ENCODE measurements at regions not wholly inside any gene's neighbourhood (a gene's known extent, or its start where the extent isn't known, plus 50 kb on each side); places are given as distances from the start of the nearest gene placed in this dataset.

DNA sequence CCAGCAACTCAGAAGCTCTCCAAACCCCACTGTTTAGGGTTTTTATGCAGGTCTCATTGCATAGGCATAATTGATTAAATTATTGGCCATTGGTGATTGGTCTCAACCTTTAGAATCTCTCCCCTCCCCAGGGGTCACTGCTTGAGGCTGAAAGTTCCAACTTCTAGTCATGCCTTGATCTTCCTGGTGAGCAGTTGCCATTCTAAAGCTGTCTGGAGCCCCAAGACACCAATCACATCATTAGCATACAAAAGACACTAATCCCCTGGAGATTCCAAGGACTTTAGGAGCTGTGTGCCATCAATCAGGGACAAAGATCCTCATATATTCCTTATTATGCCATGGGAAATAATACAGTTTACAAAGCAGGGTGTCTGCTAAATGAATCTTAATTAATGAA lies 863.4 kb upstream of the KLHL29 start:
- no peak for DNase-seq

DNA sequence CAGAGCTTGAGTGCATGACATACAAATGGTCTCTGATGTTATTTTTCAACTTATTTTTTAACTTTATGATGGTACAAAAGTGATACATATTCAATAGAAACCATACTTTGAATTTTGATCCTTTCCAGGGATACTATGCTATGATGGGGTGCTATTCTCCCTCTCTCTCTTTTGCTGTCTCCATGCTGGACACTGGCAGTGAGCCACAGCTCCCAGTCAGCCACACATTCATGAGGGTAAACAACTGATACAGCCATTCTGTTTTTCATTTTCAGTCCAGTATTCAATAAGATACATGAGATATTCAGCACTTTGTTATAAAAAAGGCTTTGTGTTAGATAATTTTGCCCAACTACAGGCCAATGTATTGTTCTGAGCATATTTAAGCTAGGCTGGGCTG lies 859.3 kb upstream of the KLHL29 start:
- no peak for DNase-seq

DNA sequence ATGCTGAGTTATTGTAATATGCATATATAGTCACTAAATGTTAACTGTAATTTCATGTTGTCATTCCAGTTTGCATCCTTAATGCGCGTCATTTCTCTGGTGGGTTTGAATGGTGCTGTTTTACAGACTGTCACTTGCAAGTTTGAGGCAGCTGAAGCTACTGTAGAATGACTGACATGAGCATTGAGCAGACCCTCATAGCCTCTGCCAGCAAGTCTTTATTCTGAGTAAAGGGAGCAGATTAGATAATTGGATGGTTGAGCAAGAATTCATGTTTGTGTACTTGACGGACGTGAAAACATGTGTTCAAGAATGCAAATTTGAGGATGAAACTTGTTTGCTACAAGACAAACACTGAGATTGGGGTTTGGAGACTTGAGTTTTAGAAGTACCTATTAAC lies 854.8 kb upstream of the KLHL29 start:
- no peak for DNase-seq

DNA sequence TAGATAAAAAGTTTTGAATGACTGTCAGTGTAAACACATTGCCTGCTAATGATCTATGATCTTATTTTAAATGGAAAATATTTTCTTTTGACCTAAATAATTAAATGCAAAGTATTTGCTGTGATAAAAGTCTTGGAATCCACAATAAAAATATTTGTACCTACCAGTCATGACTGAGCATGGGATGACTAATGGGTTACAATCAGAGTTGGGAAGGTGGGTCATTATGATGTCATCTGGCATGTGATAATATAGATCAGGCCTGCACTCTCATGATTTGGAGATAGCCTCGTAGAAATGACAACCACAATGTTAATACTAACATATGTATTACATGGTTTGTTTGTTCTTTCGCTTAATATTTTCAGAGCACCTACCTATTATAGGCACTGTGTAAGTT lies 848.8 kb upstream of the KLHL29 start:
- DNase-seq, result no peak

DNA sequence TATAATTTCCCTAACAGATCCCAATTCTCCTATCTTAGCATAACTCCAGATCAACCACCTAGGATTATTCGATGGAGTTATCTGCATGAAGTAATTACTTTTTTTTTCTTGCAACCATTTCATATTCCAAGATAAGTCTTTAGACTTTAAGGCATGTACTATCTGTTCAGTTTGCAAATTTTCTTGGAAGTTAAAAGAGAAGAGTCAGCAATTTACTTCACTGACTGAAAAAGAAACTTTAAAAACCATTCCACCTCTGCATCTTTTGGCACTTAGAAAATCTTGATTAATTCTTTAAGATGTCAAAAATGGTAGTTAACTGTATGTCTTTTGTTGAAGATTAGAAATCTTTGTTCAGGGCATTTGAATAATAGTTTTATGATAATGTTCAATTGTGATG lies 830.5 kb upstream of the KLHL29 start:
- DNase-seq, result no peak

DNA sequence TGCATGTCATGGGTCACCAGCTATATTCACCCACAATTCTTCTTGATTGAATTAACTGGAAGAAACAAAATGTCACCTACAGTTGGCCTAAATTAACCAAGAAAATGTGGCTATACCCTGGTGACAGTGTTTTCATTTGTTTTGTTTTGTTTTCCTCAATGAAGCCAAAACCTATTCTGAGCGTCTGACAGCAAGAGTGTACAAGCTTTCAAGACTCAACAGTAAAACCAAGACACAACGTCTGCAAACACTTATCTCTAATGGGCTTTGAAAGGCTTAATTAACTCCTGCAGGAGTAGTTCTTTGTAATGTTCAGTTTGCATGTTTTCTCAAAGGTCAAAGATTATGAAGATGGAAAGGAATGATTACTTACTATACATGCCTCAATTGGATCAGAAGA lies 827.6 kb upstream of the KLHL29 start:
- no peak for DNase-seq

DNA sequence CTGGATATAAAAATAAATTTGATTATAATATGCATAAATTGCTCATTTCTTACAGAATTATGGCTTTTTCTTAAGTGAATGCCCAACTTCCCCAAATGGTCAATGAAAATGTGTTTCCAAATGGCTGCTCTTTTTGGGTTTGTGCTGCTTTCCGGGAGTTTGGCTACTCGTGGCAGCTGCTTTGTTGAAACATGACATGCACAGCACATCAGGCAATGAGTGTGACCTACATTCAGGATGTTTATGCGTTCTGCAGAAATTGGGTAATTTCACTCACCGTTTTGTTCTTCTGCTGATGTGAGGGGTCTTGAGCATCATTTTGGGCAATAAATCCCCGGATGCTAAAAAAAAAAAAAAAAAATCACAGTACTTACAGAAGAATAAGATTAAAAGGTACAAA lies 825.0 kb upstream of the KLHL29 start:
- no peak for DNase-seq

DNA sequence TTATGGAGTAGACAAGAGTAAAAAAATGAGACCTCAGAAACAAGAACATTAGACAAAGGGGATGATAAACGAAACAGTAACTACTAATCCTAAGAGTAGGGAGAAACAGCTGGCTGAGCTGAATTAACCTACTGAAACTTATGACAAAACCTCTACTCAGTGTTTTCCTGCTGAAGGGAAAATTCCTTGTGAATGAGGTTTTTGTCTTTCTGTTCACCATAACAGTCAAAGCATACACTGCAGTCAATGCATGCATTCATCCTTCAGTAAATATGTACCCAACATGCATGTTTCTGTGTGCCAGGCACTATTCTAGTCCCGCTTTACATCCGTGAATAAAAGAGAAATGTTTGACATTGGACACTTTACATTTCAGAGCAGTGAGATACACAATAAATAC lies 805.6 kb upstream of the KLHL29 start:
- DNase-seq, result no peak

DNA sequence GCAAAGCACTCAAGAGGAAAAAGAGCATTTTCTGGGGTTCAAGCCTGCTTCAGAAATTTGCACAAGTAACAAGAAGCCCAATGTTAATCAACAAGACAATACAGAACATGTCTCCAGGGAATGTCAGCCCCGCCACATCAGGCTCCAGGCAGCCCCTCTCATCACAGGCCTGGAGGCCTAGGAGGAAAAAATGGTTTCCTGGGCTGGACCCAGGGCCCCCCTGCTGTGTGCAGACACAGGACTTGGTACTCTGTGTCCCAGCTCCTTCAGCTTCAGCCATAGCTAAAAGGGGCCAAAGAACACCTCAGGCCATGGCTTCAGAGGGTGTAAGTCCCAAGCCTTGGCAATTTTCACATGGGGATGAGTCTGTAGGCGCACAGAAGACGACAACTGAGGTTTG lies 802.9 kb upstream of the KLHL29 start:
- no peak for DNase-seq

DNA sequence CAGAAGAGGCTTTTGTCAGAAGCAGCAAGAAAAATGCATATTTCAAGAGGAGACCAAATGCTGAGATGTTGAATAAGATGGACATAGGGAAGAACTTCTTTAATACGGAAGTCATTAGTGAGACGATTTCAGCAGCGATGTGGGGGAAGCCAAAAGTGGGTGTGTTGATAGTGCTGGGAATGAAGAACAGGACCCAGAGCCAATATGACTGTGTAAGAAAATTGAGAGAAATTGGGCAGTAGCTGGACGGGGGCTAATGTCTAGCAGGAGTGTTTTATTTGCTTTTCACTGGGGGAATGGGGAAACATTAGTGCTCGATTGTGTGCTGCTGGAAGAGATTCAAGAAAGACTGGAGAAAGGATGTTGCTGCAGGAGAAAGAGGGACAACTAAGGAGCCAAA lies 788.7 kb upstream of the KLHL29 start:
- no peak for DNase-seq

DNA sequence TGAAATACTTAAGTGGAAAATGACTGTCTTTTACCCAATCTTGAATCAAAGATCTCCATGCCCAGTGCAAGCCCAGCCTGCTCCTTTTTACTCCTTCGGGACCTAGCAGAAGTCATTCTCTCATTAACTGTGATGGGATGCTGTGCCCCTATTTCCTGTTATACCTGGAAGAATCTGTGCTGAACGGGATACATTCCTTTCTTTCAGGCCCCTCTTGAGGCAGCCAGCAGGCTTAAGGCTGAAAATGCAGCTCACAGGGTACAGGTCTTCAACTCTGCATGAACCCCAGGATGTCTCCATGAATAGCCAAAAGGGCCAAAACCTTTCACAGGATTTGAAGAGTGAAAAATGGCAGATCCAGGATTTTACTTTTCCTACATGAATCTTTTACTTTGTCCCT lies 784.8 kb upstream of the KLHL29 start:
- DNase-seq, result no peak

DNA sequence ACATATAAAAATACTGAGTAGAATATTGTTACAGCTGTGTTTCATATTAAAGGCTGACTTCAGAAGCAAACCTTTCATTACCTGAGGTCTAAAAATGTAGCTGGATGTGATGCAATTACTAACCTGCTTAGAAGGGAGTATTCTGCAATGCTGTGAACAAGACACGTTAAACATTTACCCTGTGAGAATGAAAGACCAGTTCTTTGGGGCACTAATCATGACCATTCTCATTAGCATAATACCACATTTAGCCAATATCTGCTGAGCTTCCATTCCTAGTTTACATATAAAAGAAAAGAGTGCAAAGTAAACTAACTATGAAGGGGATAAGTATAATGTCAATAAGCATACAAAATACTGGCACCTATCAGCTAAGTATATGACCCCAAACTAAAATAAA lies 784.0 kb upstream of the KLHL29 start:
- no peak for DNase-seq

DNA sequence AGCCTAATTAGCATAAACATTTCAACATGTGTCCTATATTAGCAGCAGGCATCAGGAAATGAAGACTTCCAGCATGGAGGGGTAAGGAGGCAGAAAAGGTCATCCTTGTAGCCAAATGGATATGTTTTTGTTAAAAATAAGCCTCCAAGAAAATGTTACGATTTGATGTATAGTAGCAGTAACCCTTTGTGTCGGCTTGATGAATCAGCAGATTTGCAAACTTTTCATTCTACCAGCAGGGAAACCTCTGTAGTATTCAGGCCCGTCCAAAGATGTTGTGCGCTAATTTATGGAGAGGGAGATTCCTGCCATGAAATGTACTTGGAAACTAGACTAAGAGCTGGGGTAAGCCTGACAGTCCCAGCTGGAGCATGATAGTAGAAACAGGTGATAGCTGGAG lies 780.8 kb upstream of the KLHL29 start:
- no peak for DNase-seq

DNA sequence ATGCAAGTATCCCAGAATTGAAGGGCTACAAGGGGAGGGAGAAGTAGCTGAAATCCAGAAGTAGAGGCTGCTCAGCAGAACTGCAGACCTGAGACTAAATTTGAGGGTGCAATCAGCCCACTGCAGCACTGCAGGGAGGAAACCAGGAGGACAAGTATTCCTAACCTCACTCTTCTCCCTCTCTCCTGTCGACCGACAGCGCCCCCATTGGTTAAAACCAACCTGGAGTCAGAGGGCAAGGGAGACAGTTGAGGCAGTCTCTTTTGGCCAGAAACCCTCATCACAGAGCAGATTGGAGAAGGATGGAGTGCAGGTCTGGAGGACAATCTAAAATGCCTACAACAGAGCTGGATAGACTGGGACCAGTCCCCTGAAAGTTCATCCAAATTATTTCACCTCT lies 768.9 kb upstream of the KLHL29 start:
- no peak for DNase-seq

DNA sequence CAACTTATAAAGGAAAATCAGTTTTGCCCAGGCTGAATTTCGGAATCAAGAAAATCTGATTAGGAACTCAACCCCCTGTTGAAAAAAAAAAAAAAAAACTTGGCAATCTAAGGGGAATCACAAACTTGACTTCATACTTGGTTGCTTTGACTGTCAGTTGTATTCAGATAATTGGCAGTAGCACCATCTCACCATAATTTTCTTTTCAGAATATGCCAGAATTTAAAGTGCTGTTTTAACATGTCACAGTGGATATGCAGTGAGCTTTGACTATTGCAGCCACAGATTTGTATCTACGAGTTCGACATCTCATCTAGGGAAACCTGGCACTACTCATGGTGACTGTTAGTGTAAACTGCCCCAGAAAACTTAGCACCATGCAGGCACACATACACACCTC lies 761.4 kb upstream of the KLHL29 start:
- no peak for DNase-seq

DNA sequence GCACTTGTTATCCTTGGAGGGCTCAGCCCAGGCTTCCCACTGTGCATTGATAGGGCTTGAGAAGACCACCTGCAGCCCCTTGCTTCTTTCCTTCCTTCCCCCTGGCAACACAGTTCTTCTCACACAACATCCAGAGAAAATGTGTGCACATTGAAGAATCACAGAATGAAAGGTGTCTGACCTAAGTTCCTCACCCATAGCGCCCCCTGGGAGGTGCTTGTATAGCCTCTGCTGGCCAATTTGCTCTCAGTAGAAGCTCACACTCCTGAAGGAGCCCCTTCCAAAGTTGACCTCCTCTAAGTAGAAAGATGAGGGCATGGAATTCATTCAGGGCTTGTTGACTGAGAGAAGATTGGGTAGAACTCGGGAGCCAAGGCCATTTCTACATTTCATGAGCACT lies 758.4 kb upstream of the KLHL29 start:
- DNase-seq, result no peak

DNA sequence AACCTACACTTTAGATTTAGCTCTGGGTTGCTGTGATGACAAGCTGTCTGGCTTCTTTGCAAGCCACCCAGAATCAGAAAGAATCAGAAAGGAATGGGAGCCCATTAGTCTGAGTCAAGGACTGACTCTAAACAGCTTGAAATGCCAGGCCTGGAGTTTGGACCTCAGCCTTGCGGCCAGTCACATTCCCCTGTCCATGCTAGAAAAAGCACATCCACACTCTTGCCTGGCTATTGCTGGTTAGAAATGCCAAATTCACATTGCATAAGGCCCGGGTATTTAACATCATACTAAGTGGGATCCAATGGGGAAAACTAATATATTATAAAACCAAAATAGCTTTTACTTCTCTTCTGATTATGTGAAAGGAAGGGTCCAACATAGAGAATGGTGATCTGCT lies 756.8 kb upstream of the KLHL29 start:
- no peak for DNase-seq

DNA sequence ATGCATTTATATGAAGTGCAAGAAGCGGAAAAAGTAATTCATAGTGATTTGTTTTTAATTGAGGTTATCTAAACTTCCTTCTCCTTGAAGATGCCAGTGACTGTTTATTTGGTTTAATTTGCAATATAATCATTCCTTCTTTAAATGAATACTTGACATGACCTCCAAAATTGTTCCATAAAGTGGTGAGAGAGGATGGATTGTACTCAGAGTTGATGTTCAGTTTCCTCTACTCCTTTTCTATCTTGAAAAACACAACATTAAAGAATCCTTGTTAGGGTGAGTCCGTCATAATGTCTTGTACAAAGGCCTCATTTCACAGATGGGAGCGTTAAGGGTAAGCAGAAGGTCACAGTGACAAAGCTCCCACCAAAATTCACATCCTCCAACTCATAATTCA lies 756.1 kb upstream of the KLHL29 start:
- no peak for DNase-seq

DNA sequence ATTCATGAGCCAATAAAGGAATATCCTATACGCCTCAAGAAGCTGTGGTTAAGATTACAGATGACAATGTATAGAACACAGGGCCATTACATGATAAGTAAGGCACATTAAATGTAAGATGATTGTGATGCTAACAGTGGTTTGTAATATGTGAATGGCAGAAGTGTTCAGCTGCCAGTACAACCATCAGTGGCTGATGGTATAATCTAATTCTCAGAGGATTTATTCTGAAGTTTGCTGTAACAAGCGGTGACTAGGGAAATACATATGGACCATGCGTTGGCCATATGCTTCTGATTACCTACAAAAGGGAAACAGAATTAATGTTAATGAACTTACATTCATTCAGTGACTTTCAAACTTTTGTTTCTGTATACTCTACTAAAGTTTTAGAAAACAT lies 750.8 kb upstream of the KLHL29 start:
- DNase-seq, result no peak

DNA sequence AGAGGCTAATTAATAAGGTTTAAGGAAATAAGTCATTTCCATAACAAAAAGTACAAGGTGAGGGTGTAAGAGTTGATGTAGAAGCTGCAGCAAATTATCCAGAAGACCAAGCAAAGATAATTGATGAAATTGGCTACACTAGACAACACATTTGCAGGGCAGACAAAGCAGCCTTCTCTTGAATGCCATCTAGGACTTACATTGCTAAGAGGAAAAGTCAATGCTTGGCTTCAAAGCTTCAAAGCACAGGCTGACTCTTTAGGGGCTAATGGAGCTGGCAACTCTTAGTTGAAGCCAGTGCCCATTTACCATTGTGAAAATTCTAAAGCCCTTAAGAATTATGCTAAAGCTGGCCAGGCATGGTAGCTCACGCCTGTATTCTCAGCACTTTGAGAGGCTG lies 728.6 kb upstream of the KLHL29 start:
- DNase-seq, result no peak

DNA sequence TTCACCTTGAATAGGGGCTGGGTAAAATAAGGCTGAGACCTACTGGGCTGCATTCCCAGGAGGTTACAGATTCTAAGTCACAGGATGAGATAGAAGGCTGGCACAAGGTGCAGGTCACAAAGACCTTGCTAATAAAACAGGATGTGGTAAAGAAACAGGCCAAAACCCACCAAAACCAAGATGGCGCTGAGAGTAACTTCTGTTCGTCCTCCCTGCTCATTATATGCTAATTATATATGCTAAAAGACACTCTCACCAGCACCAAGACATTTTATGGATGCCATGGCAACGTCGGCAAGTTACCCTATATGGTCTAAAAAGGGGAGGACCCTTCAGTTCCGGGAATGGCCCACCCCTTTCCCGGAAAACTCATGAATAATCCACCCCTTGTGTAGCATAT lies 711.5 kb upstream of the KLHL29 start:
- DNase-seq, result no peak

DNA sequence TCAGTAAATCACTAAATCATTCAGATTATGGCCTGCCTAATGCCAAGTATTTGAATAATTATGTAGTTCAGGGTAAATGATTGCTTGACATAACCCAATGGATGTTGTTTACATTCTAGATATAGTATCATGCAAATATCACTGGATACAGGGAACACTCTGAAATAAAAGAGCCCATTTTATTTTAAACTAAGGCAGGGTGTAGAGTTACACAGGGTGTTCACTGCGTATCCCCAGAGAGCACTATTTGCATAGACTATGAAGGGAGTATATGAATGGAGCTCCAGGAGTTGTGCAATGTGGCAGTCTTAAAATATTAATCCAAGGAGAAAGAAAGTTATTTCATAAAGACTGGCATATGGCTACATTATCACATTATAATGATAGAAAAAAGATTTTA lies 701.1 kb upstream of the KLHL29 start:
- DNase-seq, result no peak

DNA sequence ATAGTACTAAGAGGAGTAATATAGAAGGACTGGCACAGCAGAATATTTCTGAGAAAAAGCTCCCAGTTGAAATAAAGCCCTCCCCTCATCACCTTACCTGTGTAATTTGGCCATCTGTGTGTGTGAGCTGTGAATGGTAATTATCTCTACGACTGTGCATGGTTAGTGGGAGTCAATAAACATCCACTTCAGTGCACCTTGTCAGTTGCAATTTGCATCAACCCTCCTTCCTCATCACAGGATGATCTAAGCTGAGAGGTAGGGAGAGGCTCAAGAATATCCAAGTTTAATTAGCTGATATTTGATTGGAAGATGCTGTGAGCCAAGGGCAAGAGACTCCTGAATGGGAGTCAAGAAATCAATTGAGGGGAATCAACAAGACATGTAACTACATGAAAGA lies 694.9 kb upstream of the KLHL29 start:
- no peak for DNase-seq

DNA sequence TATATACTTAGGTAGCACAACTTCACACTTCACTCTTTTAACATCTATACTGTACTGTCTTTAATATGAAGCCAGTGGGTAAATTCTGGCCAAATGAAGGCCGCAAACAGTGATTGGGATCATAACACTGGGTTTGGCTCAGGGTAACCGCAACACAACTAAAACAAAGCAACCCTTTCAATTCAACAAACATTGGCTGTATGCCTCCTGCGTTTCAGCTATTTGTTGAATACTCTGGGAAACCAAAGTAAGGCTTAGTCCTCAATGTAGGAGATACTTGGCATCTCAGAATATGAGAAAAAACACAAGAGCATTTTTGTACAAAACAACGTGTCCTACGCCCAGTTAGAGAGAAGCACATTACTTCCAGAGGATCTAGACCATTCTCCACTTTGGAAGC lies 693.3 kb upstream of the KLHL29 start:
- no peak for DNase-seq

DNA sequence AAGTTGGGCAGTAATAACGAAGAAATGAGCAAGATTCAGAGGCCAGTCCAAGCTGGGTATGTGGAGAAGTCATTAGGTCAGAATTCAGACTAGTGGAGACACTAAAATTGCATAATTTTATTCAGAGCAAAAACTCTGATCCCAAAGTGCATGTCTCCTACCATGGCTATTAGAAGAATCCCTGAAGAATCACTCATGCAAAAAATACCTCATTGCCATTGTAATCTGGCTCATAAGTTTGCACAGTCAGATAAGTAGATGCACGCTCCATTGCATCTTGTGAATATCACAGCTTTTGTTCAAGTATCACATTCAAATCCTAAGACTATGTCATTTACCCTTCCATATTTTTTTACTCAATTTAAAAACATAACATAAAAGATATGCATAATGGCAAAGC lies 692.2 kb upstream of the KLHL29 start:
- no peak for DNase-seq

DNA sequence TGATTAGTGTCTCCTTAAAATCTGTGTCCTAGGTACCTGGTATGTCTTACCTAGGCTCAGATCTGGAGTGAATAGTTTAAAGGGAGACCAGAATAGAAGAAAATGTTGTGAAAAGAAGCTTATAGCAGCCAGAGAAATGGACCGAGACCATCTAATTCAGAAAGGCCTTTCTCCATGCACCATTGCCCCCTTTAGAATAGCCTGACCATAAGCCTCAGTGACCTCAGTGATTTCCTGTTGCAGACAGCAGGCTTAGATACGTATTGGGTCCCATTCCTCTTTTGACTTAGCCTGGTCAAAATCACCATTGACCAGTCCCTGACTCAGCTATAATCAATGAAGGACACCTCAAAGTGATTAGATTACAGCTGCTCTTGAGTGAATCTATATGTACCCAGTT lies 690.7 kb upstream of the KLHL29 start:
- no peak for DNase-seq

DNA sequence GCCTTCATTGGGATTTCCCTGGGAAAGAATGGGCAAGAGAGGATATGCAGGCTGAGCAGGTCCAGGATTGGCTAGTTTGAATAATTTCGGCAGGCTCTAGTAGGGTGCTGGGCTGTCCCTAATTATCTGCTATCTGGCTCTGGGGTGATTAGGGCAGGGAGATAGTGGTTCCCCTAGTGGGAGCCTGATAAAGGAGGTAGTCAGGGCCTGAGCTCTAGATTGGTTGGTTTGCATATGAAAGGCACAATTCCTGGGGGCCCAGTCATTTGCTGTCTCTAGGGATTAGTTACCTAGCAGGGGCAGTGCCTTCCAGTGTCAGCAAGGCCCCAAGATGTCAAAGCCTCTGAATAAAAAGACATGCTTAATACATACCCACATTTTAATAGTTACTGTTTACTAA lies 690.1 kb upstream of the KLHL29 start:
- no peak for DNase-seq

All from activated CD4-positive, alpha-beta T cell treated with anti-CD3 and anti-CD28 coated beads for 48 hours (primary cell).